Nephron progenitor cell (in vitro differentiated cells): ENCODE measurements at regions not wholly inside any gene's neighbourhood (a gene's known extent, or its start where the extent isn't known, plus 50 kb on each side); places are given as distances from the start of the nearest gene placed in this dataset.

ENCODE experiments used
- DNase-seq: peaks from one replicate; pipeline ENCODE4 v3.0.0; 2021
- H3K27ac Mint-ChIP-seq: 2 replicates; pipeline ENCODE4 v1.8.0; 2021; ENCODE audit warnings: mild to moderate bottlenecking, moderate library complexity, mixed read lengths
- H3K27me3 Mint-ChIP-seq: 2 replicates; pipeline ENCODE4 v1.8.0; 2021; ENCODE audit warnings: mild to moderate bottlenecking, low read depth, mixed read lengths; ENCODE audit not compliant: poor library complexity
- H3K36me3 Mint-ChIP-seq: 2 replicates; pipeline ENCODE4 v1.8.0; 2021; ENCODE audit warnings: low read depth, mixed read lengths
- H3K4me1 Mint-ChIP-seq: 2 replicates; pipeline ENCODE4 v1.8.0; 2021; ENCODE audit warnings: mixed read lengths
- H3K4me3 Mint-ChIP-seq: 2 replicates; pipeline ENCODE4 v1.8.0; 2021; ENCODE audit warnings: mild to moderate bottlenecking, moderate library complexity, mixed read lengths
- H3K9me3 Mint-ChIP-seq: 2 replicates; pipeline ENCODE4 v1.8.0; 2021; ENCODE audit warnings: mild to moderate bottlenecking, moderate library complexity, mixed read lengths
- TF ChIP-seq, protein P1 (sequence below): fragments of 200-600 bp; sonication (generic); IDR thresholded peaks from 2 replicates; pipeline ENCODE4 v1.5.0; 2021; ENCODE audit warnings: antibody characterized with exemption

DNA sequence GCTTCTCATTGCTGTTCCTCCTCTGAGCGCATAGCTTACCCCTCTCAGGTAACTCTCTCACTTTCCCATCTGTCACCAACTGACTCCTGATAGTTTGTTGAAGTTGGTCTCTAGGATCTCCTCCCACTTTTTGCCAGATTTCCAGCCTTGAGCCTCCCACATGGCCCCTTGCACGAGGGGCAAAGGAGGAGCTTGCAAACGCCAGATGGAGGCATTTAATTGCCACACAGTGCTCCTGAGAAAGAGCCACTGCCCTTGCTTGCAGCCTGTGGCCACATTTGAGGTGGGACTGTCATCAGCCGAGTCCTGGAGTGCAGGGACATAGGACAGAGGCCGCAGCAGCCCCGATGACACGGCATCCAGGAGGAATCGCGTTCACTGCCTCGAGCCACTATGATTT, 348.7 kb downstream of the SMOC2 start:
- no peaks in the 10 kb centered on the region for H3K9me3 Mint-ChIP-seq
- peaks cover 39% of the 10 kb centered on the region for H3K4me1 Mint-ChIP-seq
- no peak overlapping the region for H3K4me3 Mint-ChIP-seq
- peaks cover 11% of the 10 kb centered on the region for H3K27me3 Mint-ChIP-seq
- TF ChIP-seq, protein P1, sequence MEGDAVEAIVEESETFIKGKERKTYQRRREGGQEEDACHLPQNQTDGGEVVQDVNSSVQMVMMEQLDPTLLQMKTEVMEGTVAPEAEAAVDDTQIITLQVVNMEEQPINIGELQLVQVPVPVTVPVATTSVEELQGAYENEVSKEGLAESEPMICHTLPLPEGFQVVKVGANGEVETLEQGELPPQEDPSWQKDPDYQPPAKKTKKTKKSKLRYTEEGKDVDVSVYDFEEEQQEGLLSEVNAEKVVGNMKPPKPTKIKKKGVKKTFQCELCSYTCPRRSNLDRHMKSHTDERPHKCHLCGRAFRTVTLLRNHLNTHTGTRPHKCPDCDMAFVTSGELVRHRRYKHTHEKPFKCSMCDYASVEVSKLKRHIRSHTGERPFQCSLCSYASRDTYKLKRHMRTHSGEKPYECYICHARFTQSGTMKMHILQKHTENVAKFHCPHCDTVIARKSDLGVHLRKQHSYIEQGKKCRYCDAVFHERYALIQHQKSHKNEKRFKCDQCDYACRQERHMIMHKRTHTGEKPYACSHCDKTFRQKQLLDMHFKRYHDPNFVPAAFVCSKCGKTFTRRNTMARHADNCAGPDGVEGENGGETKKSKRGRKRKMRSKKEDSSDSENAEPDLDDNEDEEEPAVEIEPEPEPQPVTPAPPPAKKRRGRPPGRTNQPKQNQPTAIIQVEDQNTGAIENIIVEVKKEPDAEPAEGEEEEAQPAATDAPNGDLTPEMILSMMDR = no peak
- no peaks in the 10 kb centered on the region for H3K36me3 Mint-ChIP-seq
- no peak for DNase-seq
- no peak overlapping the region for H3K27ac Mint-ChIP-seq

DNA sequence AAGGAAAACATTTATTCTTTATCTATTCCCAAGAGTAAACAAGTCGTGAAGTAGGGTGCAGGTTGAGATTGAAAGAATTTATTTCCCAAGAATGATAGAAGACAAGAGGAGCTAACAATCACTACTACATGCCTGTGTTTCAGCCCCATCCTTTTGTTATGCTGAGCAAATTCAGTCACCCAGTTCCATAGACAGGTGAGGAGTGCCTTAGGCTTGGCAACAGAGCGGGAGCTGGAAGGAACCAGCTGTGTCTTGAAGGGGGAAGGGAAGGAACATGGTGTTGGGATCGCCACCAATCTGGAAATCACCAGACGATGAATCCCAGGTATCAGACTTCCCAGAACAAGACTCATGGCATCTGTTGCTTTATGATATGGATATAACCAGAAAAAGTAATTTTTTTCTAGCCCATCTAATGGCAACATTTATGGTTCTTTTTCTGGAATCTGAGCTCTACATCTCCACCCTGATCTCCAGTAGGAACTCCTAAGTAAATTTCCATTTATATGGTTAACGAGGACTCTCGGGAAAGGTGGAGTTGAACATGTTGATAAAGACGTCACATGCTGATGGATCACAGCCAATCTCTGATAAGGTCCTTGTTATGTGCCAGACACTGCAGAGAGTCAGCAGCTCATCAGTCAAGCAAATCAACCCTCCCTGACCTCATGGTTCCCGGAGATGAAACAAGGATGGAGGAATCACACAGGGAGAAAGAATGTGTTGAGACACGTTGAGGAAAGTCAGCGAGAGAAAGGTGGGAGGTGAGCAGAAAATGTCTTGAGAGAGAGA, 344.9 kb downstream of the SMOC2 start:
- H3K9me3 Mint-ChIP-seq = no peaks in the 10 kb centered on the region
- TF ChIP-seq, protein P1 = no peak
- peaks cover 11% of the 10 kb centered on the region for H3K27me3 Mint-ChIP-seq
- H3K4me1 Mint-ChIP-seq = peaks cover 45% of the 10 kb centered on the region
- H3K4me3 Mint-ChIP-seq = no peak overlapping the region
- DNase-seq = no peak
- H3K36me3 Mint-ChIP-seq = no peaks in the 10 kb centered on the region
- peak overlapping the region; percentile 79 for H3K27ac Mint-ChIP-seq

DNA sequence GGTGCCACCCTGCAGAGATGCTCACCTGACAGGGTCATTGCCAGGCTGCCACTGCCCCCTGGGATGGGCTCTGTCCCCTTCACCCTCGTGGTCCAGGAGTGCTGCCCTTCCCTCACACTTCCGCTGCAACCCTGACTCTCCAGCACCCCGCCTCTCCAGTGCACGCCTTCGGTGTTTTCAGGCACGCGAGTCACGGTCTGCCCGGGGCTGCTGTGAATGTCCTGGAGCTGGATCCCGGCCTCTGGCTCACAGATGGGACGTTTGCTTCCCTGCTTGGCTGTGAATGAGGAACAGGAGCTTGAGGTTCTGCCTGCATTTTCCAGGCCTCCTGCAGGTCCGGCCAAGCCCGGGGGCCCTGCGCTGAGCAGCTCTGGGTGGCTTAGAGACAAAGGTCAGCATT, 343.4 kb downstream of the SMOC2 start:
- Mint-ChIP-seq H3K9me3 (peaks cover 9% of the 10 kb centered on the region), H3K27me3 (peaks cover 6% of the 10 kb centered on the region), H3K27ac (no peak overlapping the region), H3K4me1 (peaks cover 35% of the 10 kb centered on the region), H3K4me3 (no peak overlapping the region), H3K36me3 (peaks cover 6% of the 10 kb centered on the region)
- DNase-seq = no peak
- TF ChIP-seq, protein P1 = no peak

DNA sequence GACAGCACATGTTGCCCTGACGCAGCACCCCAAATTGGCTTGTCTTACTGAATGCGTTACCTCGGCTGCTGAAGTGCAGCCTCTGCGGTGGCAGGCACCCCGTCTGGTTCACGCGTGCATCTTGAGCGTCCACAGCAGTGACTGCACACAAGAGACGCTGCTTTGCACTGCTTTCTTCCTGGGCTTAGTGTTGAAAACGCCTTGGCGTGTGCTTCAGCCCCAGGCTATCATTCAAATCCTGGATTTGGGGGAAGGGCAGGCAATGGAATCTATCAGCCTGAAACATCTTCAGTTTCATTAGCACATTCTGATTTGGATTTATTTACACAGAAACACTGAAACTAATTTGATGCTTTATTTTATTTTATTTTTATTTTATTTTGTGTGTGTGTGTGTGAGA, 342.7 kb downstream of the SMOC2 start:
- Mint-ChIP-seq H3K36me3 (peaks cover 6% of the 10 kb centered on the region), H3K9me3 (peaks cover 10% of the 10 kb centered on the region), H3K27me3 (peaks cover 3% of the 10 kb centered on the region), H3K4me3 (no peak overlapping the region), H3K27ac (no peak overlapping the region), H3K4me1 (peaks cover 32% of the 10 kb centered on the region)
- TF ChIP-seq, protein P1 = no peak
- no peak for DNase-seq

DNA sequence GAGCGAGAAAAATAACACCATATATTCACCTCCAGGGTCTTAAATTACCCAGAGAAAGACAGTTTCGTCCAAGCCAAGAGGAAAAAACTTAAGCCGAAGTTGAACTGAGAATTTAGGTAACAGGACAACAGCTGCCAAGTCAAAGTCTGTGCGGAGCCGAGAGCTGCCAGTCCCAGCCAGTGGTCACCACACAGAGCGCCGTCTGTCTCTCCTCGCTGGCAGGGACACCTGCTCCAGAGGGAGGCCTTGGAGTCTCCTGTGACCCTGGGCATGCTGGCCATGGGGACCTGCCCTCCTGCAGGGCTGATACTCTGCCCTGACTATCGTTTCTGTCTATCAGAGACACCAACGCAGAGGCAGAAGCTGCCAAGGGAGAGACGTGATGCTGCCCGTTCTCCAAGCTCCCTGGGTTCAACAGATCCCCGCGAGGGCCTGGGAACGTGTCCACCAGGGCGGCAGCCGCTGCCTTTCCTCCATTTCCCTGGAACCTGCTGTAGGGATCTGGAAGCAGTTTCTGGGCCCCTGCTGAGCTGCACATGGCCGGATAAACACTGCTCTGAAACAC, 341.3 kb downstream of the SMOC2 start:
- no peak for DNase-seq
- no peak overlapping the region for H3K4me3 Mint-ChIP-seq
- H3K9me3 Mint-ChIP-seq = peaks cover 10% of the 10 kb centered on the region
- peaks cover 46% of the 10 kb centered on the region for H3K4me1 Mint-ChIP-seq
- H3K36me3 Mint-ChIP-seq = peaks cover 6% of the 10 kb centered on the region
- TF ChIP-seq, protein P1 = no peak
- H3K27ac Mint-ChIP-seq = peak overlapping the region; percentile 57
- H3K27me3 Mint-ChIP-seq = peaks cover 3% of the 10 kb centered on the region

DNA sequence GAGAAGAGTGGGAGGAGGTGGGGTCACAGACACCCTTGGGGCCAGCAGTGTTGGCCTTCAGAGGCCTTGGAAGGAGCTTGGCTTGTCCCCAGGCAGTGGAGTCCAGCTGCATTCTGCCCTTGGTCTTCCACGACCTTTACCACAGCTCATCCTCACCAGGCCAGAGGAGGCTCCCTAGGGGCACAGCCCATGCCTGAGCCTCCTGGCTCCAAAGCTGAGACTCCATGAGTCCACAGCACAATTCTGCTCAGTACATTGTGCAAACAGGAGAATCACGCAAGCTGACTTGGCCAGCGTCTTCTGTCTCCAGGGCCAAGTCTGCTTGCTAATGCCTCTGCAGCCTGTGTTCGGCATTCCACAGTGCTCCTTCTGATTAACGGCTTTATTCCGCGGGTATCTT, 337.2 kb downstream of the SMOC2 start:
- peaks cover 22% of the 10 kb centered on the region for H3K4me1 Mint-ChIP-seq
- TF ChIP-seq, protein P1 = no peak
- H3K4me3 Mint-ChIP-seq = no peak overlapping the region
- H3K27me3 Mint-ChIP-seq = peaks cover 2% of the 10 kb centered on the region
- H3K27ac Mint-ChIP-seq = no peak overlapping the region
- H3K36me3 Mint-ChIP-seq = peaks cover 14% of the 10 kb centered on the region
- peaks cover 37% of the 10 kb centered on the region for H3K9me3 Mint-ChIP-seq
- no peak for DNase-seq
